ENCODE measurements at regions not wholly inside any gene's neighbourhood (a gene's known extent, or its start where the extent isn't known, plus 50 kb on each side); places are given as distances from the start of the nearest gene placed in this dataset.

DNA sequence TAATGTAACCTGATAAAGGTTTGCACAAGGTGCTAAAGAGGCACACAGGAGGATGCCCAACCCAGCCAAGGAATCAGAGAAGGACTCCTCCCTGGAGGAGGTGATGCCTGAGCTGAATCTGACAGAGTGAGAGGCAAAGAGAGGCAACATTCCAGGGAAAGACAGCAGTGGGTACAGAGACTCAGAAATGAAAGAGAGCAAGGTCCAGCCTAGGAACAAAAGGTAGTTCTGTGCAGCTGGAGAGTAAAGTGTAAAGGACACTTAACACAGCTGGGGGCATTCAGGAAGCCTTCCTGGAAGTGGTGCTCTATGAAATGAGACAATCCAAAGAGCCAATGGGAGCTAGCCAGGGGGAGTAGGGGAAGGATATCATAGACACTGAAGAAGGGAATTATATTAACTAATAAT is 181.0 kb upstream of the GLI2 start (continued):
- TF ChIP-seq CTCF (IDR thresholded peaks at IDR 0.05; ENCODE audit: control extremely low read depth in 1 of 3, insufficient read depth in 1 of 3, low read depth in 1 of 3, low read length in 3 of 3), result no peak
- no peak for TF ChIP-seq TAF7 (optimal IDR thresholded peaks at IDR 0.05; ENCODE audit: borderline replicate concordance, low read depth, low read length)
- no peak for TF ChIP-seq CEBPB (IDR thresholded peaks at IDR 0.05; ENCODE audit: low read depth, low read length)
- no peak for TF ChIP-seq TBP (IDR thresholded peaks at IDR 0.05; ENCODE audit: low read depth, low read length)
- no peak for TF ChIP-seq SP1 (IDR thresholded peaks at IDR 0.05; ENCODE audit: low read depth, low read length)
- TF ChIP-seq HDAC2 (IDR thresholded peaks at IDR 0.05; ENCODE audit: borderline replicate concordance in 1 of 2, low read depth in 2 of 2, low read length in 2 of 2), result no peak
